Muscle layer of colon (tissue), 2 donors: ENCODE measurements at regions not wholly inside any gene's neighbourhood (a gene's known extent, or its start where the extent isn't known, plus 50 kb on each side); places are given as distances from the start of the nearest gene placed in this dataset.

Source experiments
- H3K27ac ChIP-seq: one replicate; pipeline ENCODE4 v1.7.0; 2013; ENCODE audit warnings: low read depth, mild to moderate bottlenecking, low read length, moderate library complexity
- H3K27me3 ChIP-seq, 2 donors: one replicate each; pipeline ENCODE4 v1.7.0; 2013; ENCODE audit warnings: low read length in 2 of 2, mild to moderate bottlenecking in 2 of 2; ENCODE audit not compliant: insufficient read depth in 2 of 2, control insufficient read depth in 1 of 2
- H3K36me3 ChIP-seq: one replicate; pipeline ENCODE4 v1.7.0; 2013; ENCODE audit warnings: mild to moderate bottlenecking, low read length; ENCODE audit not compliant: insufficient read depth
- H3K4me1 ChIP-seq: one replicate; pipeline ENCODE4 v1.7.0; 2013; ENCODE audit warnings: mild to moderate bottlenecking, low read length; ENCODE audit not compliant: insufficient read depth
- H3K4me3 ChIP-seq, 2 donors: one replicate each; pipeline ENCODE4 v1.7.0; 2013; ENCODE audit warnings: low read length in 2 of 2, low read depth in 1 of 2, mild to moderate bottlenecking in 1 of 2, moderate library complexity in 1 of 2
- H3K9ac ChIP-seq: one replicate; pipeline ENCODE4 v1.7.0; 2013; ENCODE audit warnings: low read length
- H3K9me3 ChIP-seq: one replicate; pipeline ENCODE4 v1.7.0; 2013; ENCODE audit warnings: mild to moderate bottlenecking, low read length
- donor health status: abdominal sarcoma.
- donor health status: Adenocarcinoma of cecum.

- H3K4me3 ChIP-seq: no peak overlapping the region
- H3K27me3 ChIP-seq: no peaks in the 10 kb centered on the region
- H3K9ac ChIP-seq: no peak overlapping the region
- no peaks in the 10 kb centered on the region for H3K36me3 ChIP-seq
- H3K27ac ChIP-seq: no peak overlapping the region
- no peaks in the 10 kb centered on the region for H3K9me3 ChIP-seq
- H3K4me1 ChIP-seq: no peaks in the 10 kb centered on the region
Observed at GRCh38 chr5:105931881-105932421, 1738.8 kb downstream of the EFNA5 start.

GRCh38 chr5:105929858-105930257, 1740.9 kb downstream of the EFNA5 start:
- Histone ChIP-seq H3K4me1 (no peaks in the 10 kb centered on the region), H3K4me3 (no peak overlapping the region), H3K27ac (no peak overlapping the region), H3K36me3 (no peaks in the 10 kb centered on the region), H3K27me3 (no peaks in the 10 kb centered on the region), H3K9ac (no peak overlapping the region), H3K9me3 (no peaks in the 10 kb centered on the region)

GRCh38 chr5:105924366-105924765, 1746.4 kb downstream of the EFNA5 start:
- H3K36me3 ChIP-seq: no peaks in the 10 kb centered on the region
- H3K4me3 ChIP-seq: no peak overlapping the region
- no peak overlapping the region for H3K9ac ChIP-seq
- H3K9me3 ChIP-seq: no peaks in the 10 kb centered on the region
- no peaks in the 10 kb centered on the region for H3K27me3 ChIP-seq
- no peak overlapping the region for H3K27ac ChIP-seq
- no peaks in the 10 kb centered on the region for H3K4me1 ChIP-seq

GRCh38 chr5:105922574-105922973, 1748.2 kb downstream of the EFNA5 start:
- H3K27me3 ChIP-seq: no peaks in the 10 kb centered on the region
- no peaks in the 10 kb centered on the region for H3K36me3 ChIP-seq
- H3K4me3 ChIP-seq: no peak overlapping the region
- no peak overlapping the region for H3K27ac ChIP-seq
- H3K4me1 ChIP-seq: no peaks in the 10 kb centered on the region
- no peaks in the 10 kb centered on the region for H3K9me3 ChIP-seq
- no peak overlapping the region for H3K9ac ChIP-seq

- no peaks in the 10 kb centered on the region for H3K36me3 ChIP-seq
- no peaks in the 10 kb centered on the region for H3K4me1 ChIP-seq
- no peaks in the 10 kb centered on the region for H3K9me3 ChIP-seq
- no peak overlapping the region for H3K4me3 ChIP-seq
- H3K9ac ChIP-seq: no peak overlapping the region
- no peak overlapping the region for H3K27ac ChIP-seq
- H3K27me3 ChIP-seq: no peaks in the 10 kb centered on the region
Observed at GRCh38 chr5:105922080-105922479, 1748.7 kb downstream of the EFNA5 start.

- no peak overlapping the region for H3K9ac ChIP-seq
- no peaks in the 10 kb centered on the region for H3K4me1 ChIP-seq
- no peaks in the 10 kb centered on the region for H3K9me3 ChIP-seq
- H3K27ac ChIP-seq: no peak overlapping the region
- no peaks in the 10 kb centered on the region for H3K27me3 ChIP-seq
- no peak overlapping the region for H3K4me3 ChIP-seq
- no peaks in the 10 kb centered on the region for H3K36me3 ChIP-seq
Observed at GRCh38 chr5:105917189-105917588, 1753.5 kb downstream of the EFNA5 start.

- Histone ChIP-seq H3K36me3 (no peaks in the 10 kb centered on the region), H3K27me3 (no peaks in the 10 kb centered on the region), H3K27ac (no peak overlapping the region), H3K4me1 (no peaks in the 10 kb centered on the region), H3K9me3 (no peaks in the 10 kb centered on the region), H3K4me3 (no peak overlapping the region), H3K9ac (no peak overlapping the region)
Observed at GRCh38 chr5:105907016-105907415, 1763.7 kb downstream of the EFNA5 start.

- Histone ChIP-seq H3K4me3 (no peak overlapping the region), H3K9ac (no peak overlapping the region), H3K9me3 (no peaks in the 10 kb centered on the region), H3K36me3 (no peaks in the 10 kb centered on the region), H3K27me3 (no peaks in the 10 kb centered on the region), H3K4me1 (no peaks in the 10 kb centered on the region), H3K27ac (no peak overlapping the region)
Observed at GRCh38 chr5:105905392-105905791, 1765.3 kb downstream of the EFNA5 start.

- Histone ChIP-seq H3K9me3 (no peaks in the 10 kb centered on the region), H3K4me1 (no peaks in the 10 kb centered on the region), H3K36me3 (no peaks in the 10 kb centered on the region), H3K27me3 (no peaks in the 10 kb centered on the region), H3K4me3 (no peak overlapping the region), H3K27ac (no peak overlapping the region), H3K9ac (no peak overlapping the region)
Observed at GRCh38 chr5:105903069-105903468, 1767.7 kb downstream of the EFNA5 start.

GRCh38 chr5:105899726-105900125, 1771.0 kb downstream of the EFNA5 start:
- Histone ChIP-seq H3K4me1 (no peaks in the 10 kb centered on the region), H3K4me3 (no peak overlapping the region), H3K9me3 (no peaks in the 10 kb centered on the region), H3K9ac (no peak overlapping the region), H3K36me3 (no peaks in the 10 kb centered on the region), H3K27ac (no peak overlapping the region), H3K27me3 (no peaks in the 10 kb centered on the region)

GRCh38 chr5:105898183-105898582, 1772.6 kb downstream of the EFNA5 start:
- H3K9me3 ChIP-seq: no peaks in the 10 kb centered on the region
- no peaks in the 10 kb centered on the region for H3K36me3 ChIP-seq
- no peak overlapping the region for H3K27ac ChIP-seq
- H3K27me3 ChIP-seq: no peaks in the 10 kb centered on the region
- no peak overlapping the region for H3K4me3 ChIP-seq
- no peak overlapping the region for H3K9ac ChIP-seq
- H3K4me1 ChIP-seq: no peaks in the 10 kb centered on the region

GRCh38 chr5:105885266-105885665, 1785.5 kb downstream of the EFNA5 start:
- H3K4me3 ChIP-seq: no peak overlapping the region
- H3K9ac ChIP-seq: no peak overlapping the region
- no peaks in the 10 kb centered on the region for H3K4me1 ChIP-seq
- H3K27me3 ChIP-seq: no peaks in the 10 kb centered on the region
- H3K27ac ChIP-seq: no peak overlapping the region
- H3K9me3 ChIP-seq: no peaks in the 10 kb centered on the region
- H3K36me3 ChIP-seq: no peaks in the 10 kb centered on the region
